Kidney (tissue), 13 donors: ENCODE measurements at regions not wholly inside any gene's neighbourhood (a gene's known extent, or its start where the extent isn't known, plus 50 kb on each side); places are given as distances from the start of the nearest gene placed in this dataset.

Experiments
- DNase-seq, 5 donors: peaks; one replicate each; pipeline ENCODE4 v3.0.0-alpha.2; 2013 to 2020
- FAIRE-seq: peaks from 2 replicates; lab custom pipeline; 2012; peaks lifted over from hg19 to GRCh38; lab: Jason Lieb, UNC
- H3K27ac ChIP-seq, 2 donors: one replicate each; pipeline ENCODE4 v1.7.0; 2013; ENCODE audit warnings: low read depth in 2 of 2, low read length in 2 of 2, inconsistent platforms in 1 of 2
- H3K27me3 ChIP-seq: one replicate; pipeline ENCODE4 v1.7.1; 2013; ENCODE audit warnings: low read length, inconsistent platforms; ENCODE audit not compliant: control insufficient read depth, insufficient read depth
- H3K36me3 ChIP-seq, 3 donors: one replicate each; pipeline versions ENCODE4 v1.7.0 to v1.7.1; 2013; ENCODE audit warnings: low read length in 3 of 3, control low read depth in 1 of 3, inconsistent platforms in 1 of 3; ENCODE audit not compliant: insufficient read depth in 3 of 3, control insufficient read depth in 2 of 3
- H3K4me1 ChIP-seq, 3 donors: one replicate each; pipeline versions ENCODE4 v1.7.0 to v1.7.1; 2013; ENCODE audit warnings: low read length in 3 of 3, inconsistent platforms in 1 of 3, low read depth in 1 of 3; ENCODE audit not compliant: control insufficient read depth in 2 of 3, insufficient read depth in 2 of 3
- H3K4me3 ChIP-seq, 3 donors: one replicate each; pipeline versions ENCODE4 v1.7.0 to v1.8.1; 2013; ENCODE audit warnings: low read length in 3 of 3, control low read depth in 1 of 3, inconsistent platforms in 1 of 3
- H3K9ac ChIP-seq, 3 donors: one replicate each; pipeline versions ENCODE4 v1.7.0 to v1.7.1; 2013; ENCODE audit warnings: low read length in 3 of 3, control low read depth in 1 of 3, inconsistent platforms in 1 of 3
- H3K9me3 ChIP-seq, 3 donors: one replicate each; pipeline versions ENCODE4 v1.7.0 to v1.7.1; 2013; ENCODE audit warnings: low read length in 3 of 3, control low read depth in 1 of 3, inconsistent platforms in 1 of 3; ENCODE audit not compliant: control insufficient read depth in 2 of 3, insufficient read depth in 1 of 3
- intact Hi-C: fragments of 100-400 bp; cut with DNase I; formaldehyde crosslinking; loops from one replicate; pipeline ENCODE4 v1.11.1; 2022
- TF ChIP-seq, protein P1 (sequence below): IDR thresholded peaks from 3 replicates; pipeline ENCODE4 v1.5.1; 2012; ENCODE audit warnings: mild to moderate bottlenecking, moderate library complexity, borderline replicate concordance; ENCODE audit not compliant: insufficient read depth; ENCODE audit errors: extremely low read depth
- donor health status: control.
- donor health status: control.
- donor health status: control.
- donor health status: control.
- donor health status: control.
- donor health status: DM: yes; HTN: yes; CAD: no.
- donor health status: Normal renal cell carcinoma (clear cell type).

GRCh38 chr18:25592804-25593360 lies 240.9 kb upstream of the ZNF521 start:
- intact Hi-C loops, result no loop called here
- Histone ChIP-seq H3K9ac (no peak overlapping the region), H3K36me3 (no peaks in the 10 kb centered on the region), H3K4me1 (no peaks in the 10 kb centered on the region), H3K9me3 (peaks cover 0 to 5% (median 0%) of the 10 kb centered on the region in 3 donors), H3K27me3 (no peaks in the 10 kb centered on the region), H3K4me3 (no peak overlapping the region), H3K27ac (no peak overlapping the region)
- TF ChIP-seq, protein P1, sequence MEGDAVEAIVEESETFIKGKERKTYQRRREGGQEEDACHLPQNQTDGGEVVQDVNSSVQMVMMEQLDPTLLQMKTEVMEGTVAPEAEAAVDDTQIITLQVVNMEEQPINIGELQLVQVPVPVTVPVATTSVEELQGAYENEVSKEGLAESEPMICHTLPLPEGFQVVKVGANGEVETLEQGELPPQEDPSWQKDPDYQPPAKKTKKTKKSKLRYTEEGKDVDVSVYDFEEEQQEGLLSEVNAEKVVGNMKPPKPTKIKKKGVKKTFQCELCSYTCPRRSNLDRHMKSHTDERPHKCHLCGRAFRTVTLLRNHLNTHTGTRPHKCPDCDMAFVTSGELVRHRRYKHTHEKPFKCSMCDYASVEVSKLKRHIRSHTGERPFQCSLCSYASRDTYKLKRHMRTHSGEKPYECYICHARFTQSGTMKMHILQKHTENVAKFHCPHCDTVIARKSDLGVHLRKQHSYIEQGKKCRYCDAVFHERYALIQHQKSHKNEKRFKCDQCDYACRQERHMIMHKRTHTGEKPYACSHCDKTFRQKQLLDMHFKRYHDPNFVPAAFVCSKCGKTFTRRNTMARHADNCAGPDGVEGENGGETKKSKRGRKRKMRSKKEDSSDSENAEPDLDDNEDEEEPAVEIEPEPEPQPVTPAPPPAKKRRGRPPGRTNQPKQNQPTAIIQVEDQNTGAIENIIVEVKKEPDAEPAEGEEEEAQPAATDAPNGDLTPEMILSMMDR, result no peak
- DNase-seq (no peak), FAIRE-seq (no peak)

DNA sequence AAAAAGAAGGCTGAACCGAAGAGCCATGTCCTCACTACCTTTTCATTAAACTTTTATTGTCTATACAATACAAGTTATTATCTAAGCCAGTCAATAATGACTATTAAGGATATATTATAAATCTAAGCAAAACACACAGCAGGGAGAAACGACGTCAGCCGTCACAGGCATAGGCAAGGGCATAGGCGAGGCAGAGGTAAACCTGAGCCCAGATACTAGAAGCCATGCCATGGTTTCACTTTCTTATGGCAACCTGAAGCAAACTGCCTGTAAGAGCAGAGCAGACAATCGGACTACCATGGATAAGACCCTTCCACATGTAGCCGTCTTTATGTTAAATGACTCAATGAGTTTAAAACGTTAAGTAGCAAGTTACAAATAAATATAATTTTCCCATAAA lies 238.5 kb upstream of the ZNF521 start:
- FAIRE-seq, result no peak
- Histone ChIP-seq H3K27me3 (no peaks in the 10 kb centered on the region), H3K27ac (no peak overlapping the region), H3K4me1 (no peaks in the 10 kb centered on the region), H3K36me3 (no peaks in the 10 kb centered on the region), H3K9ac (no peak overlapping the region), H3K9me3 (peaks cover 0 to 6% (median 5%) of the 10 kb centered on the region in 3 donors), H3K4me3 (no peak overlapping the region)
- TF ChIP-seq, protein P1, result no peak
- intact Hi-C loops, result no loop called here
- no peak for DNase-seq

- no peak overlapping the region for H3K27ac ChIP-seq
- intact Hi-C loops, result no loop called here
- DNase-seq (peak in 2 of 5 donors; percentile 14 to 16), FAIRE-seq (no peak)
- peaks cover 0 to 6% (median 5%) of the 10 kb centered on the region in 3 donors for H3K9me3 ChIP-seq
- H3K36me3 ChIP-seq, result no peaks in the 10 kb centered on the region
- H3K4me3 ChIP-seq, result no peak overlapping the region
- TF ChIP-seq, protein P1, result no peak
- H3K4me1 ChIP-seq, result no peaks in the 10 kb centered on the region
- H3K27me3 ChIP-seq, result no peaks in the 10 kb centered on the region
- no peak overlapping the region for H3K9ac ChIP-seq
Measured at GRCh38 chr18:25587545-25587944, 235.6 kb upstream of the ZNF521 start.

- TF ChIP-seq, protein P1, result no peak
- peaks cover 0 to 9% (median 0%) of the 10 kb centered on the region in 3 donors for H3K9me3 ChIP-seq
- DNase-seq, result peak in 1 of 5 donors; percentile 4
- H3K4me1 ChIP-seq, result no peaks in the 10 kb centered on the region
- H3K9ac ChIP-seq, result no peak overlapping the region
- FAIRE-seq, result no peak
- H3K36me3 ChIP-seq, result no peaks in the 10 kb centered on the region
- intact Hi-C loops, result no loop called here
- H3K27me3 ChIP-seq, result no peaks in the 10 kb centered on the region
- no peak overlapping the region for H3K4me3 ChIP-seq
- H3K27ac ChIP-seq, result no peak overlapping the region
Measured at GRCh38 chr18:25568986-25569385, 217.0 kb upstream of the ZNF521 start.
